ENCODE measurements at regions not wholly inside any gene's neighbourhood (a gene's known extent, or its start where the extent isn't known, plus 50 kb on each side); places are given as distances from the start of the nearest gene placed in this dataset.

DNA sequence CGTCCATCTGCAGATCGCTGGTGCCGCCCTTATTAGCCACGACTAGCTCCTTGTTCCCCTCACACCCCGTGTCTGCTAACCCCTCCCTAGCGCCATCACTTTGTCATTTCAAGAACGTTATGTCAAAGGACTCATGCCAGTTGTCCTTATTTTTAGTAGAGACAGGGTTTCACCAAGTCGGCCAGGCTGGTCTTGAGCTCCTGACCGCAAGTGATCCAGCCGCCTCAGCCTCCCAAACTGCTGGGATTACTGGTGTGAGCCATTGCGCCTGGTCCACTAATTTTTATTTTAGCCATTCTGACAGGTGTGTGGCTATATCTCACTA lies 138.9 kb upstream of the HDAC4 start:
- Histone ChIP-seq H3K27ac (no peak overlapping the region), H3K27me3 (no peaks in the 10 kb centered on the region), H3K9me3 (no peaks in the 10 kb centered on the region), H3K4me3 (no peak overlapping the region), H3K36me3 (no peaks in the 10 kb centered on the region), H3K4me1 (peaks cover 0 to 5% (median 0%) of the 10 kb centered on the region in 4 donors)
- intact Hi-C loops (cut with DNase I; ENCODE audit: low total_unique reads) (no loop called here), in situ Hi-C loops (cut with MboI; ENCODE audit: low pct_ligation_motif_present in 1 of 4, low pct_unique_long_range_greater_than_20kb in 1 of 4, low sequenced_read_pairs in 3 of 4) (no loop called here)
- WGBS, 2 donors (ENCODE audit: low coverage in 1 of 2) = 73% methylated on average over 4 to 11 of the region's 11 CpGs
- TF ChIP-seq EP300 (IDR thresholded peaks at IDR 0.05; ENCODE audit: low read depth) = no peak
- TF ChIP-seq POLR2AphosphoS5 (IDR thresholded peaks at IDR 0.05) = no peak
- TF ChIP-seq POLR2A (IDR thresholded peaks at IDR 0.05) = no peak
- TF ChIP-seq, protein P1, sequence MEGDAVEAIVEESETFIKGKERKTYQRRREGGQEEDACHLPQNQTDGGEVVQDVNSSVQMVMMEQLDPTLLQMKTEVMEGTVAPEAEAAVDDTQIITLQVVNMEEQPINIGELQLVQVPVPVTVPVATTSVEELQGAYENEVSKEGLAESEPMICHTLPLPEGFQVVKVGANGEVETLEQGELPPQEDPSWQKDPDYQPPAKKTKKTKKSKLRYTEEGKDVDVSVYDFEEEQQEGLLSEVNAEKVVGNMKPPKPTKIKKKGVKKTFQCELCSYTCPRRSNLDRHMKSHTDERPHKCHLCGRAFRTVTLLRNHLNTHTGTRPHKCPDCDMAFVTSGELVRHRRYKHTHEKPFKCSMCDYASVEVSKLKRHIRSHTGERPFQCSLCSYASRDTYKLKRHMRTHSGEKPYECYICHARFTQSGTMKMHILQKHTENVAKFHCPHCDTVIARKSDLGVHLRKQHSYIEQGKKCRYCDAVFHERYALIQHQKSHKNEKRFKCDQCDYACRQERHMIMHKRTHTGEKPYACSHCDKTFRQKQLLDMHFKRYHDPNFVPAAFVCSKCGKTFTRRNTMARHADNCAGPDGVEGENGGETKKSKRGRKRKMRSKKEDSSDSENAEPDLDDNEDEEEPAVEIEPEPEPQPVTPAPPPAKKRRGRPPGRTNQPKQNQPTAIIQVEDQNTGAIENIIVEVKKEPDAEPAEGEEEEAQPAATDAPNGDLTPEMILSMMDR (IDR thresholded peaks at IDR 0.05) = no peak
- DNase-seq = no peak

DNA sequence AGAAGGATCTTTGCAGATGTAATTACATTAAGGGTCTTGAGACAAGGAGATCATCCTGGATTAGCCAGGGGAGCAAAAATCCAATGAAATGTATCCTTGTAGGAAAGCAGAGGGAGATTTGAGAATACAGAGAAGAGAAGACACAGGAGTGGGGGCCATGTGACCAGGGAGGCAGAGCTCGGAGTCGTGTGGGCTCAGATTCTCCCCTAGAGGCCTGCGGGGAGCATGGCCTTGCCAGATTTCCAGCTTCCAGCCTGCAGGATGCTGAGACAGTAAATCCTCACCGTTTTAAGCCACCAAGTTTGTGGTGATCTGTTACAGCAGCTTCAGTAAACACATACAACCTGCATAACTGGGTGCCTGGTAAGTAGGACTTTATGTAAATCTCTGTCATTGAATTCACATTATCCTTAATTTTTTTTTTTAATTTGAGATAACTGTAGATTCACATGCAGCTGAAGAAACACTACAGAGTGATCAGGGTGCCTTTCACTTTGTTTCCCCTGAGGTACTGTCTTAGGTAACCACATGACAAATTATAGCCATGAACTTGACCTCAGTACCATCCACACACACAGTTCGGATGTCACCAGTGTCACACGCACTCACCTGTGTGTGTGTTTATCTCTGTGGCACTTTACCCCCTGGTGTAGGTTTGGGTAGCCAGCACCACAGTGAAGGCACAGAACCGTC lies 138.4 kb upstream of the HDAC4 start:
- no peak for DNase-seq
- peaks cover 0 to under 1% (median 0%) of the 10 kb centered on the region in 4 donors for H3K4me1 ChIP-seq
- no peaks in the 10 kb centered on the region for H3K9me3 ChIP-seq
- H3K27me3 ChIP-seq = no peaks in the 10 kb centered on the region
- H3K4me3 ChIP-seq = no peak overlapping the region
- TF ChIP-seq, protein P1 (IDR thresholded peaks at IDR 0.05) = no peak
- TF ChIP-seq POLR2AphosphoS5 (IDR thresholded peaks at IDR 0.05) (no peak), POLR2A (IDR thresholded peaks at IDR 0.05) (no peak), EP300 (IDR thresholded peaks at IDR 0.05; ENCODE audit: low read depth) (no peak)
- WGBS, 2 donors (ENCODE audit: low coverage in 1 of 2) = 77% methylated on average over 7 of the region's 7 CpGs; no CpG with 5 or more reads in 1 of the 2 donors
- intact Hi-C loops (cut with DNase I; ENCODE audit: low total_unique reads) = no loop called here
- no peak overlapping the region for H3K27ac ChIP-seq
- H3K36me3 ChIP-seq = no peaks in the 10 kb centered on the region
- in situ Hi-C loops (cut with MboI; ENCODE audit: low pct_ligation_motif_present in 1 of 4, low pct_unique_long_range_greater_than_20kb in 1 of 4, low sequenced_read_pairs in 3 of 4) = no loop called here

DNA sequence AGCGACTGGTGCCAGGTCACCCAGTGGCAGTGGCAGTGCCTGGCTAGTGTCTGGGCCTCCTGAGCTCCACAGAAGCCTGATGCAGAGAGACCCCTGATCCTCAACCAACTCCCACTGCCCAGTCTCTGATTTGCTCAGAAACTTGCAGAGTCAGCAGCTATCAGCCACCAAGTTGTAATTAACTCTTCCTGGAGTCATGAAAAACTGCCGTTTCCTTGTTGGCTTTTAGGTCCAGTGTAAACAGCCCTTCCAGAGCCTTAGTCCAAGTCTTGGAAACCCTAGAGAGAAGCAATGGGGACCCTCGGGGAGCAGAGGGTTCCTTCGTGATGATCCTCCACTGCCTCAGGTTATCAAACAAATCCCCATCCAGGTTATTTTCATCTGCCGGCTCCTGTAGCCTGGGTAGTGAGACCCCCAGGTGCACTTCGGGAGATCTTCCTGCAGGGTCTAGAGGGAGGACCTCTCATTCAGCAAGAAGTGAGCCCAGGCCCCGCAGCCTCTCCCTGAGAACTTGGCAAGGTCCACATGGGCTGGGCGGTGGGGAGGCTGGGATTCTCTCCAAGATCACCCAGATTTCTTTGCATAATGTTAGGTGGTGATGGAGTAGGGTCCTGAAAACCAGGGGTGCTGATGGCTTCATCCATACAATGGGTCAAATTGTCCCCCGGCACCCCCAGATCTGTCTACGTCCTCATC lies 137.7 kb upstream of the HDAC4 start:
- no peaks in the 10 kb centered on the region for H3K4me1 ChIP-seq
- 77 to 83% methylated on average over 2 to 10 of the region's 10 CpGs for WGBS, 2 donors (ENCODE audit: low coverage in 1 of 2)
- in situ Hi-C loops (cut with MboI; ENCODE audit: low pct_ligation_motif_present in 1 of 4, low pct_unique_long_range_greater_than_20kb in 1 of 4, low sequenced_read_pairs in 3 of 4) = no loop called here
- H3K36me3 ChIP-seq = no peaks in the 10 kb centered on the region
- DNase-seq = no peak
- no peaks in the 10 kb centered on the region for H3K9me3 ChIP-seq
- H3K27ac ChIP-seq = no peak overlapping the region
- H3K4me3 ChIP-seq = no peak overlapping the region
- TF ChIP-seq POLR2AphosphoS5 (IDR thresholded peaks at IDR 0.05) = no peak
- TF ChIP-seq, protein P1 (IDR thresholded peaks at IDR 0.05) = no peak
- no peak for TF ChIP-seq EP300 (IDR thresholded peaks at IDR 0.05; ENCODE audit: low read depth)
- no peak for TF ChIP-seq POLR2A (IDR thresholded peaks at IDR 0.05)
- intact Hi-C loops (cut with DNase I; ENCODE audit: low total_unique reads) = no loop called here
- H3K27me3 ChIP-seq = no peaks in the 10 kb centered on the region

- Histone ChIP-seq H3K9me3 (no peaks in the 10 kb centered on the region), H3K27me3 (no peaks in the 10 kb centered on the region), H3K36me3 (no peaks in the 10 kb centered on the region), H3K4me3 (no peak overlapping the region), H3K27ac (no peak overlapping the region), H3K4me1 (no peaks in the 10 kb centered on the region)
- no peak for DNase-seq
- TF ChIP-seq POLR2A (IDR thresholded peaks at IDR 0.05) (no peak), EP300 (IDR thresholded peaks at IDR 0.05; ENCODE audit: low read depth) (no peak), POLR2AphosphoS5 (IDR thresholded peaks at IDR 0.05) (no peak)
- TF ChIP-seq, protein P1 (IDR thresholded peaks at IDR 0.05) = no peak
- in situ Hi-C loops (cut with MboI; ENCODE audit: low pct_ligation_motif_present in 1 of 4, low pct_unique_long_range_greater_than_20kb in 1 of 4, low sequenced_read_pairs in 3 of 4) = no loop called here
- 71 to 74% methylated on average over 5 to 9 of the region's 11 CpGs for WGBS, 2 donors (ENCODE audit: low coverage in 1 of 2)
- intact Hi-C loops (cut with DNase I; ENCODE audit: low total_unique reads) = no loop called here
These were observed 137.0 kb upstream of the HDAC4 start for GRCh38 chr2:239537633-239538356.
